DMS79 treated with DMSO at 0.1 percent for 48 hours (cell line): ENCODE measurements at regions not wholly inside any gene's neighbourhood (a gene's known extent, or its start where the extent isn't known, plus 50 kb on each side); places are given as distances from the start of the nearest gene placed in this dataset.
"Not testable (repeated sequence)": the region's sequence is repeated elsewhere in the genome, so short reads cannot be mapped to it uniquely, and the experiment has no call there.

ENCODE experiments used
- DNase-seq: peaks from one replicate; lab custom pipeline; 2025; lab: John Stamatoyannopoulos, UW

GRCh38 chr7:81135324-81135723 is 216.5 kb upstream of the SEMA3C start:
- no peak for DNase-seq

- DNase-seq: no peak
Measured at GRCh38 chr7:81128011-81128410, 209.2 kb upstream of the SEMA3C start.

DNA sequence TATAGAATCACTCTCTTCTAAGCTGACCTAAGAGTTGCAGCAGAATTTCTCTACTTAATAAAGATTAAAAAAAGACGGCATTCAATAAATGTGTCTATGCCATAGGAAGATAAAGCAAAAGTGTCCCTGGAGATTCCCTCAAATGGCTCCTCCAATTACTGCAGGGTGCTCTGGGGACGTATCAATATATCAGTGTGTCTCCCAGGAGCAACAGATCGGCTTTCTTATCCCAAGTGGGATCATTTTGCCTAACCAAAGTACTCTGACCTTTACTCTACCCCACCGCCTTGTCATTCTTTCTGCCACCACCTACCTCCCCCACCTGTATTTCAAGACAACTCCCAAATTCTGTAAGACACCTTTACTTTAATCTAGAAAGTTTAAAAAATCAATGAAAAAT is 202.0 kb upstream of the SEMA3C start:
- DNase-seq: no peak

DNA sequence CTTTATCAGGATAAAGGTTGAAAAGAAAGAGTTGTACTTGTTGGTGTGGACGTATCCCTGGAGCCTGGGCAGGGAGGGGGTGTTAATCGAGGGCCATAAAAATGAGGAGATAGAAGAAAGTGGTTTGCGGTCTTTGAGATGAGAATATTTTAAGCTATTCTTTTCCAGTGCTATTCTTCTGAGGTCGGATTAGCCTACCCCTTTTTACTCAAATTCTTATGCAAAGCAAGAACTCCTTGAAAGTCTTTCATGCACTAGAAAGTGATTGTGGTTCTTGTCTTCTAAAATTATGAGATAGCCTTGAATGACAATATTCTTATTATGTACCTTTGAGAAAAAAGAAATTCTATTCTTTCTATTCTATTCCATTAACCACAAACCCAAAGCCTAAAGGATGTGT is 201.3 kb upstream of the SEMA3C start:
- DNase-seq: no peak

DNA sequence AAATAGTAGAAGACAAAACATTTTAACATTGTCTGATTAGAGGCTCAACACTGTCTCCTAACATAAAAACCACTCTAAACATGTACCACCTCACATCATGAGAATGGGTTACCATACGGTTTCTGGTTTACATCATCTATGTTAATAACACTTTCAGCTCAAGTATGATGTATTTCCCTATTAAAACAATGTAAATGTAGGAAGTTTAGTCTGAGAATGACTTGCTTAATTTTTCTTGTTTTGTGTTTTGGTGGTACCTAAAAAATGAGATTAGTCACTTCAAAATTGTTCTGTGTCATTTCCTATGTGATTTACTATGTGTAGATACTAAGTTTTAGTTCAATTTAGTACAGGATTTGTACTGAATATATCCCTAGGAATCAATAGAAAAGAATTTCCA is 195.8 kb upstream of the SEMA3C start:
- no peak for DNase-seq

DNA sequence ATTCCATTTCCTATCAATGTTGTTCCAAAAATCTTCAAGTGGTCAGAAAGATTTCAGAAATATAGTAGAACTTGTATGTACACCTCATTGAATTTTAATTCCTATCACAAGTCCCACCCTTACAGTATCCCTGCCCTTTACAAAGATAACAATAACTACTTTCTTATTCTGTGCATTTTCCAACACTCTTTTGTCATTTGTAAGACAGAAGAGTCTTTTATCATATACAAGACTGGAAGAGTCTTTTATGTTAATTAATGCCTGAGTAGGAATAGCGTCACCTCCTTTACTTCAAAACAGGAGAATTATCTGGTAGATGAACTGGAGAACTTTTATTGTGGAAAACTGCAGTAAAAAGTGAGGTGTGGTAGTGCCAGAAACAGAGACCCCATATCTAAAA is 193.9 kb upstream of the SEMA3C start:
- DNase-seq: no peak

GRCh38 chr7:81111781-81112540 is 193.1 kb upstream of the SEMA3C start:
- DNase-seq: no peak

DNA sequence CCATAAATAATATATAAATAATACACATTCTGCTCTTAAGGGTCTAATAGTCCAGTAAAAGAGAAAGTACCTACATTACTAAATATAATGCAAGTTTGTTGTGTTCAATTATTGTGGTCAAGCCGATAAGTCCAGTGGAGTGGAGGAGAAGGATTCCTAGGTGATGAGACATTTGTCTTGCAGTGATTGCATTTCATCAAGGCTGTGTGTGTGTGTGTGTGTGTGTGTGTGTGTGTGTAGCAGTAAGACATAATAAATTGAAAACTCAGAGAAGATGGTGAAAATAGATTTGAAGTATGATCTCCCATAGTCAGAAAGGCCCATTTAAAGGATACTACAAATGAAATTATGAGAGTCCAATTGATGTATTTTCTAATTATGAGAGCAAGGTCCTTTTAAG is 192.5 kb upstream of the SEMA3C start:
- no peak for DNase-seq

DNA sequence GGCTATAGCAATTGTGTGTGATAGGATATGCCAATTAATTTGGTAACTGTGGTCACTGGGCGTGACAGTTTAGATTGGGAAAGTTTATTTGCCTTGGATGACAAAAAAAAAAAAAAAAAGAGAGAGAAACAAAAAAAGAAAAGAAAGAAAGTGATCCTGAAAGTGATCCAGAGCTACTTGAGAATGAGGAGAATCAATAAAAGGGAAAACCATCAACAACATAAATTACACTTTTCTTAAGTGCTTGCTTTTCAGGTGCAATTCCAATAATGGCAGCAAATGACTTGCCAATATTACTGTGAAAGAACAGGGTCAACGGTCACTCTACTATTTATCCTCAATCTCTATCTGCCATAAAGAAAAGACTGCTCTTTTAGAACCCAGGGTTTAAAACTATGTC is 191.8 kb upstream of the SEMA3C start:
- peak; percentile 34 for DNase-seq

- DNase-seq: no peak
Measured at GRCh38 chr7:81098213-81098612, 179.4 kb upstream of the SEMA3C start.

DNA sequence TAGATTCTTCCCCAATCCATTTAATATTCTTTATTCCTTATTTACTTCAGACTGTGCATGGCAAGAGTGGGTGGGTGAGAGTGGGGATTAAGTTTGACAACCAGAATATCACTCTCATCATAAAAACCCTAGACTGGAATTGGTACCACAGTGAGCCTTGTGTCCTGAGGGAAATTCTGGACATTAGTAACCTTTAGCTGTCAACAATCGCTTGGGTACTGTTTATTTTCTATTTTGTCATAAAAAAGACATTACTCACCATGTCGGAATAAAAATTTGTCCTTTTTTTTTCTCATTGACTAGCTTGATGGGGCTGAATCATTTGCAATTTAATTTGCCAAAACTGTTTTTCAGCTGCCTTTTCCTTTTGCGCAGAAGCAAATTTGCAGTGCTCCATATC is 176.1 kb upstream of the SEMA3C start:
- DNase-seq: no peak

DNA sequence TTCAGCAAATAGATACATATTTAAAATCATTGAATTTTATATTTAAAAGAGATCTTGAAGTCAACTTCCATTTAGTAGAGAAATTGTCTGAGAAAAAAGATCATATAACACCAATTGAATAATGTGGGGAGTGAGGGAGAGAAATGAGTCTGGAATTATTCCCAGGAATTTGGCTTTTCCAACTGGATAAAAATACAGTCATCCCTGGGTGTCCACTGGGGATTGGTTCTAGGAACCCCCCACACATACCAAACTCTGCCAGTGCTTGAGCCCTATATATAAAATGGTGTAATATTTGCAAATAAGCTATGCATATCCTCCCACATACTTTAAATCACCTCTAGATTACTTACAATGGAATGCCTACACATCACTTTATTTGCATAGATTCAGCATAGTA is 162.8 kb upstream of the SEMA3C start:
- no peak for DNase-seq

GRCh38 chr7:81080553-81080952 is 161.7 kb upstream of the SEMA3C start:
- DNase-seq: no peak

DNA sequence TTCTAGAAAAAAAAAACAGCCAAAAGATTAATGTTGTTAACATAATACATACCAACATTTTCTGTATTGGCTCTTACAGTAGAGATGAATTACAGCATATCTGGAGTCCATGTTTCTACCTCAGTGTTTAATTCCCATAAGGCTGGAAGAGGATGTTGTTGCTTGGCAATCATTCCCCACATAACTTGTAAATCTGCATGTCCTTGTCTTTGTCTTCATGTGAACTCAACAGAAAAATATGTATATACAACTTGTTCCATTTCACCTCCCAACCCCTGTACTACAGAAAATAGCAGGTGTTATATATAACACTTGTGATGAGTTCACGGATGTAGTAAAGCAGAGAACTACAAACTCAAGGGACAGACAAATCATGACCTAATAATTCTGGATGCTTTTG is 160.9 kb upstream of the SEMA3C start:
- DNase-seq: no peak

DNA sequence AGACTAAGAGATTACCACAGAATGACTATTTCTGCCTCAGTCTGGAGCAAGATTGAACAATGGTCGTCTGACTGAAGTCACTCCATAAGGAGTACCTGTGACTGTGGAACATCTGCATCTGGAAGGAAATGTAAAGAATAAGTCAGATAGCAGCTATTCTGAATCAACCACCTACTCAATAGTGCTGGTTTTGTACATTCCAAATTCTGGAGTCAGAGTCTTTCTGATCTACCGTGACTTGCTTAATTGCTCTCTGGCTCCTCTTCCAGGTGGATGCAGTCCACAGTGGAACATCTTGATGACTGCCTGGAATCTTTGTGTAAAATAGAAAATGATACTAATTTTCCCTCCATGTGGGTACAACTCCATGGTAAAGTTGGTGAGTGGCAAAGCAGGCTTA is 156.3 kb upstream of the SEMA3C start:
- no peak for DNase-seq

DNA sequence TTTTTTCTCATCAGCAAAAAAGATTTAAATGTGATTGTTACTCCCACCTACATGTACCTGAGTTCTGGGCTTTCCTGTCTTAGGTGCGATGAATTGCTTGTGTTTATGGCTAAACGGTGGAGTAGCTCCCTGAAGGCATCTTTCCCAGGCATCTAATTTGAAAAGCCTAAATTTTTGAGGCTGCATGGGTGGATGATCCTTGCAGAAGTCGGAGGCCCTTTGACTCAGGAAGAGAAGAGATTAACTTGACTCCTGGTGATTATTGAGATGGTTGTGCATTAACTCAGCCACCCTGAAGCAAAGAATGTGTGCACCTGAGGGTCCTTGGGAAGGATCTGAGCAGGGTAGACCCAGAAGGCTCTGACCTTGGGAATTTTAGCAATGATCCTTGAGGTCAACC is 155.6 kb upstream of the SEMA3C start:
- no peak for DNase-seq

- DNase-seq: no peak
Measured at GRCh38 chr7:81073931-81074251, 155.0 kb upstream of the SEMA3C start.

DNA sequence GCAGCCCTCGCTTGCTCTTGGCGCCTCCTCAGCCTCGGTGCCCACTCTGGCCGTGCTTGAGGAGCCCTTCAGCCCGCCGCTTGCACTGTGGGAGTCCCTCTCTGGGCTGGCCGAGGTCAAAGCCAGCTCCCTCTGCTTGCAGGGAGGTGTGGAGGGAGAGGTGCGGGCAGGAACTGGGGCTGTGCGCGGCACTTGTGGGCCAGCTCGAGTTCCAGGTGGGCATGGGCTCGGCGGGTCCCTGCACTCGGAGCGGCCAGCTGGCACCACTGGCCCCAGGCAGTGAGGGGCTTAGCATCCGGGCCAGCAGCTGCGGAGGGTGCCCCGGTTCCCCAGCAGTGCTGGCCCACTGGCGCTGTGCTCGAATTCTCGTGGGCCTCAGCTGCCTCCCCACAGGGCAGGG is 152.1 kb upstream of the SEMA3C start:
- no peak for DNase-seq

GRCh38 chr7:81066797-81067196 is 147.9 kb upstream of the SEMA3C start:
- no peak for DNase-seq

GRCh38 chr7:81064426-81064825 is 145.6 kb upstream of the SEMA3C start:
- no peak for DNase-seq

- DNase-seq: no peak
Measured at GRCh38 chr7:81062755-81063154, 143.9 kb upstream of the SEMA3C start.

DNA sequence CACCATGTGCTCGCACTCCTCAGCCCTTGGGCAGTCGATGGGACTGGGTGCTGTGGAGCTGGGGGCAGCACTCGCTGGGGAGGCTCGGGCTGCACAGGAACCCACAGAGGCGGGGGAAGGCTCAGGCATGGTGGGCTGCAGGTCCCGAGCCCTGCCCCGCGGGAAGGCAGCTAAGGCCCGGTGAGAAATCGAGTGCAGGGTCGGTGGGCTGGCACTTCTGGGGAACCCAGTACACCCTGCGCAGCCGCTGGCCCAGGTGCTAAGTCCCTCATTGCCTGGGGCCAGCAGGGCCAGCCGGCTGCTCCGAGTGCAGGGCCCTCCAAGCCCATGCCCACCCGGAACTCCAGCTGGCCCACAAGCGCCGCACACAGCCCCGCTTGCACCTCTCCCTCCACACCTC is 138.6 kb upstream of the SEMA3C start:
- not testable (repeated sequence) for DNase-seq

GRCh38 chr7:81053623-81054022 is 134.8 kb upstream of the SEMA3C start:
- no peak for DNase-seq

DNA sequence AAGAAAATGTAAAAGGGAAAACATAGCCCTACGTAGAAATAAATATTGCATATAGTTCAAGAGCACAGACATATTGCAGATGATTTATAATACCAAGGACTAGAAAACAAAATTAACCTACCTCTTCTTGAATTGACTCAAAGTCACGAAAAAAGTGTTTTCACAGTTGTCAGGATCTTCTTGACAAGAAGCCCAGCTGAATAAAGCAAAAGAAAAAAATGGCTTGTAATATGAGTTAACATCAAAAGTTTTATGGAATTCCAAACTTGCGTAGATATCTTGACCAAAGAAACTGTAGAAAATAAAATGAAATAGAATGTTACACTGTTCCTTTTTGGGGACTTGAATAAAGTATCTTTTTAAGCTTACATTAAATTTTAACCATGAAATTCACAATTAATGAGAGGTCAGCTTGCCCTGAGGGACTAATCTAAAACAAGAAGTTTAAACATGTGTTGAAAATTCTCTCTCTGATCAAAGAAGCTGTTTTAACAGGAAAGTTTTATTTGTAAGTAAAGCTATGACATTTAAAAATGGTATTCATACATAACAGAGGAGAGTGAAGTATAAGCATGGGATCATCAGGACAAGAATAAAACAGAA is 133.1 kb upstream of the SEMA3C start:
- DNase-seq: no peak
